IMR-90 (cell line): ENCODE measurements at regions not wholly inside any gene's neighbourhood (a gene's known extent, or its start where the extent isn't known, plus 50 kb on each side); places are given as distances from the start of the nearest gene placed in this dataset.

Experiments
- ATAC-seq: fragments of 200-7000 bp; cut with Tn5 transposase; 2 replicates; pipeline ENCODE4 v1.9.1; 2020; ENCODE audit warnings: low read depth, mild to moderate bottlenecking, moderate library complexity
- BruUV-seq: library from RNA; stranded (reverse); fragments of 400-500 nt; replicated peaks from 2 replicates; lab custom pipeline; 2021; lab: Mats Ljungman, UMichigan
- CTCF ChIA-PET: fragments of 300-600 bp; formaldehyde crosslinking; extraction: SDS; loops from one replicate; lab custom pipeline; 2021; ENCODE audit warnings: antibody characterized with exemption; lab: Yijun Ruan, JAX
- POLR2A ChIA-PET: fragments of 300-600 bp; sonication (Branson Sonifier 250); formaldehyde crosslinking; loops from one replicate; lab custom pipeline; 2022; ENCODE audit warnings: antibody characterized with exemption; ENCODE audit not compliant: unreplicated experiment; lab: Charles Lee
- DNase-seq: peaks from one replicate; pipeline ENCODE4 v3.0.0; 2013
- H2AFZ ChIP-seq: replicated peaks from 2 replicates; pipeline ENCODE3; 2013; ENCODE audit warnings: low read length, mild to moderate bottlenecking; ENCODE audit not compliant: poor library complexity
- H2AK5ac ChIP-seq: 2 replicates; pipeline ENCODE4 v1.6.1; 2013; ENCODE audit warnings: low read depth, low read length, inconsistent platforms
- H2AK9ac ChIP-seq: replicated peaks from 2 replicates; pipeline ENCODE3; 2013; ENCODE audit warnings: mild to moderate bottlenecking, low read depth, low read length, moderate library complexity; ENCODE audit not compliant: poor library complexity
- H2BK120ac ChIP-seq: 2 replicates; pipeline ENCODE4 v1.6.1; 2013; ENCODE audit warnings: low read depth, low read length, inconsistent platforms
- H2BK15ac ChIP-seq: 3 replicates; pipeline ENCODE4 v1.6.1; 2013; ENCODE audit warnings: low read depth, low read length, inconsistent platforms
- H2BK20ac ChIP-seq: 2 replicates; pipeline ENCODE4 v1.6.1; 2013; ENCODE audit warnings: low read depth, mild to moderate bottlenecking, inconsistent platforms, low read length, moderate library complexity
- H2BK5ac ChIP-seq: 2 replicates; pipeline ENCODE4 v1.6.1; 2013; ENCODE audit warnings: mild to moderate bottlenecking, low read depth, low read length, inconsistent platforms; ENCODE audit not compliant: poor library complexity, severe bottlenecking
- H3K14ac ChIP-seq: replicated peaks from 2 replicates; pipeline ENCODE4 v1.6.1; 2013; ENCODE audit warnings: low read depth, low read length, inconsistent platforms
- H3K18ac ChIP-seq: 2 replicates; pipeline ENCODE4 v1.6.1; 2013; ENCODE audit warnings: low read depth, low read length, control low read depth
- H3K23ac ChIP-seq: 2 replicates; pipeline ENCODE4 v1.6.1; 2013; ENCODE audit warnings: low read depth, low read length, inconsistent platforms
- H3K27ac ChIP-seq: 2 replicates; pipeline ENCODE4 v1.5.1; 2013; ENCODE audit warnings: mild to moderate bottlenecking, control low read depth, low read length; ENCODE audit not compliant: insufficient read depth
- H3K27me3 ChIP-seq: 2 replicates; pipeline ENCODE4 v1.6.1; 2013; ENCODE audit warnings: low read length; ENCODE audit not compliant: control insufficient read depth, insufficient read depth
- H3K36me3 ChIP-seq: 2 replicates; pipeline ENCODE4 v1.6.1; 2013; ENCODE audit warnings: low read length, mixed read lengths; ENCODE audit not compliant: control insufficient read depth, insufficient read depth
- H3K4ac ChIP-seq: 2 replicates; pipeline ENCODE4 v1.6.1; 2013; ENCODE audit warnings: low read depth, low read length, inconsistent platforms
- H3K4me1 ChIP-seq: 2 replicates; pipeline ENCODE4 v1.6.1; 2013; ENCODE audit warnings: low read length, mixed read lengths; ENCODE audit not compliant: control insufficient read depth, insufficient read depth
- H3K4me2 ChIP-seq: 2 replicates; pipeline ENCODE4 v1.6.1; 2013; ENCODE audit warnings: low read depth, mild to moderate bottlenecking, control low read depth, low read length, moderate library complexity
- H3K4me3 ChIP-seq: 2 replicates; pipeline ENCODE4 v1.5.1; 2013; ENCODE audit warnings: low read depth, mild to moderate bottlenecking, control low read depth, low read length, moderate library complexity; ENCODE audit not compliant: insufficient read depth
- H3K56ac ChIP-seq: 2 replicates; pipeline ENCODE4 v1.6.1; 2013; ENCODE audit warnings: low read length, inconsistent platforms; ENCODE audit not compliant: insufficient read depth; ENCODE audit errors: extremely low read depth
- H3K79me1 ChIP-seq, 2 experiments: 2 replicates each; pipeline ENCODE4 v1.6.1; 2013; ENCODE audit warnings: low read length in 2 of 2, inconsistent platforms in 1 of 2, low read depth in 1 of 2
- H3K9ac ChIP-seq: 2 replicates; pipeline ENCODE4 v1.6.1; 2013; ENCODE audit warnings: low read depth, low read length, control low read depth
- H3K9me1 ChIP-seq: 2 replicates; pipeline ENCODE4 v1.6.1; 2013; ENCODE audit warnings: low read length, inconsistent platforms; ENCODE audit not compliant: insufficient read depth
- H3K9me3 ChIP-seq: 2 replicates; pipeline ENCODE4 v1.6.1; 2013; ENCODE audit warnings: low read length; ENCODE audit not compliant: control insufficient read depth, insufficient read depth
- H4K20me1 ChIP-seq: 2 replicates; pipeline ENCODE4 v1.6.1; 2013; ENCODE audit warnings: low read length, inconsistent platforms; ENCODE audit not compliant: insufficient read depth
- H4K5ac ChIP-seq: 2 replicates; pipeline ENCODE4 v1.6.1; 2013; ENCODE audit warnings: mild to moderate bottlenecking, low read depth, low read length, control low read depth
- H4K8ac ChIP-seq, 2 experiments: 2 replicates each; pipeline ENCODE4 v1.6.1; 2013; ENCODE audit warnings: low read depth in 2 of 2, low read length in 2 of 2, control low read depth in 1 of 2, inconsistent platforms in 1 of 2
- H4K91ac ChIP-seq: 2 replicates; pipeline ENCODE4 v1.6.1; 2013; ENCODE audit warnings: low read depth, low read length, inconsistent platforms; ENCODE audit not compliant: insufficient read depth
- BHLHE40 ChIP-seq: fragments of 150-350 bp; IDR thresholded peaks from 2 replicates; pipeline ENCODE4 v1.6.1; 2016; ENCODE audit warnings: mild to moderate bottlenecking, low read depth, low read length
- CEBPB ChIP-seq: IDR thresholded peaks from 2 replicates; pipeline ENCODE4 v1.6.1; 2012; ENCODE audit warnings: low read depth, low read length, improper control_type of control experiment
- CHD1 ChIP-seq: IDR thresholded peaks from 2 replicates; pipeline ENCODE4 v1.6.1; 2012; ENCODE audit warnings: low read depth, low read length, improper control_type of control experiment
- CTCF ChIP-seq: conservative IDR thresholded peaks from 2 replicates; pipeline ENCODE4 v1.5.1; 2012; ENCODE audit warnings: mild to moderate bottlenecking, low read depth, low read length, improper control_type of control experiment
- ELK1 ChIP-seq: fragments of 150-350 bp; IDR thresholded peaks from 2 replicates; pipeline ENCODE4 v1.6.1; 2016; ENCODE audit warnings: low read depth, mild to moderate bottlenecking, low read length, moderate library complexity, borderline replicate concordance
- FOS ChIP-seq: fragments of 150-350 bp; IDR thresholded peaks from 2 replicates; pipeline ENCODE4 v1.6.1; 2016; ENCODE audit warnings: low read depth, low read length
- MAFK ChIP-seq: IDR thresholded peaks from 2 replicates; pipeline ENCODE4 v1.6.1; 2012; ENCODE audit warnings: low read depth, low read length, improper control_type of control experiment
- MAZ ChIP-seq: IDR thresholded peaks from 2 replicates; pipeline ENCODE4 v1.6.1; 2012; ENCODE audit warnings: low read depth, mild to moderate bottlenecking, low read length, improper control_type of control experiment, moderate library complexity, borderline replicate concordance
- MXI1 ChIP-seq: IDR thresholded peaks from 2 replicates; pipeline ENCODE4 v1.6.1; 2012; ENCODE audit warnings: low read depth, mild to moderate bottlenecking, low read length, moderate library complexity, borderline replicate concordance
- NFE2L2 ChIP-seq: fragments of 150-350 bp; IDR thresholded peaks from 2 replicates; pipeline ENCODE4 v1.6.1; 2016; ENCODE audit warnings: low read depth, mild to moderate bottlenecking, low read length
- POLR2A ChIP-seq: IDR thresholded peaks from 2 replicates; pipeline ENCODE4 v1.6.1; 2012; ENCODE audit warnings: mild to moderate bottlenecking, low read depth, low read length
- RAD21 ChIP-seq: IDR thresholded peaks from 2 replicates; pipeline ENCODE4 v1.6.1; 2012; ENCODE audit warnings: low read length, improper control_type of control experiment
- RCOR1 ChIP-seq: IDR thresholded peaks from 2 replicates; pipeline ENCODE4 v1.6.1; 2012; ENCODE audit warnings: mild to moderate bottlenecking, low read length, improper control_type of control experiment; ENCODE audit not compliant: insufficient replicate concordance
- RFX5 ChIP-seq: IDR thresholded peaks from 2 replicates; pipeline ENCODE4 v1.8.0; 2012; ENCODE audit warnings: low read depth, mild to moderate bottlenecking, low read length, moderate library complexity
- SMC3 ChIP-seq: fragments of 150-350 bp; IDR thresholded peaks from 2 replicates; pipeline ENCODE4 v1.6.1; 2016; ENCODE audit warnings: low read depth, mild to moderate bottlenecking, antibody characterized with exemption, low read length, moderate library complexity
- USF2 ChIP-seq: fragments of 150-350 bp; IDR thresholded peaks from 2 replicates; pipeline ENCODE4 v1.6.1; 2017; ENCODE audit warnings: mild to moderate bottlenecking, antibody characterized with exemption, low read length, low read depth
- WGBS, 2 experiments: methylation state at CpG; one replicate each; pipeline versions ENCODE4 v1.1.5 to v1.1.7; 2013; ENCODE audit warnings: missing lambda C conversion rate in 2 of 2; ENCODE audit not compliant: insufficient read length in 1 of 2; ENCODE audit errors: extremely low coverage in 2 of 2; 5-methylcytosine and 5-hydroxymethylcytosine counted together
- dilution Hi-C: fragments of 300-500 bp; cut with HindIII; formaldehyde crosslinking; loops from one replicate; pipeline ENCODE4 v1.14.3; 2018; ENCODE audit warnings: low sequenced_read_pairs; ENCODE audit not compliant: unreplicated experiment
- in situ Hi-C: fragments of 300-500 bp; cut with MboI; formaldehyde crosslinking; loops from 3 replicates; pipeline ENCODE4 v1.14.3; 2019; ENCODE audit warnings: low sequenced_read_pairs, inconsistent platforms, mixed read lengths
- intact Hi-C: fragments of 100-400 bp; cut with micrococcal nuclease; formaldehyde crosslinking; loops from 2 replicates; pipeline ENCODE4 v1.10.0; 2022

- in situ Hi-C loops, result no loop called here
- Histone ChIP-seq H3K9me3 (no peaks in the 10 kb centered on the region), H3K36me3 (no peaks in the 10 kb centered on the region), H3K56ac (no peak overlapping the region), H3K9ac (no peak overlapping the region), H3K9me1 (no peaks in the 10 kb centered on the region), H2BK20ac (no peak overlapping the region), H3K4ac (no peak overlapping the region), H3K79me1 (no peaks in the 10 kb centered on the region), H3K18ac (no peak overlapping the region), H2BK5ac (no peak overlapping the region), H3K27ac (no peak overlapping the region), H3K14ac (no peak overlapping the region), H4K91ac (no peak overlapping the region), H3K4me2 (no peak overlapping the region), H2AK9ac (no peak overlapping the region), H2AFZ (no peak overlapping the region), H3K23ac (no peak overlapping the region), H3K27me3 (no peaks in the 10 kb centered on the region), H3K4me3 (no peak overlapping the region), H4K5ac (no peak overlapping the region), H2AK5ac (no peak overlapping the region), H3K4me1 (peaks cover 3% of the 10 kb centered on the region; the same call in 1 of the 2 replicates), H2BK15ac (no peak overlapping the region), H4K20me1 (no peaks in the 10 kb centered on the region), H2BK120ac (no peak overlapping the region), H4K8ac (no peak overlapping the region)
- TF ChIP-seq SMC3 (no peak), RCOR1 (no peak), USF2 (no peak), BHLHE40 (no peak), MAFK (no peak), NFE2L2 (no peak), CTCF (no peak), CHD1 (no peak), MAZ (no peak), FOS (no peak), CEBPB (no peak), RFX5 (no peak), MXI1 (no peak), POLR2A (no peak), RAD21 (no peak), ELK1 (no peak)
- dilution Hi-C loops, result no loop called here
- no CpG with 5 or more reads among the region's 1 CpG for WGBS, 2 experiments
- ChIA-PET CTCF (interaction anchor here (1.5 kb wide), 1 partner anchor 10 kb away, joined by 7 read pairs; no protein-coding TSS in a partner anchor), POLR2A (no interaction called here)
- ATAC-seq (no peak), DNase-seq (no peak)
- no TSS peak for BruUV-seq
- intact Hi-C loops, result no loop called here
Measured at GRCh38 chr1:101165532-101165931, 71.3 kb upstream of the S1PR1 start.
